HUES64 (cell line): ENCODE measurements at regions not wholly inside any gene's neighbourhood (a gene's known extent, or its start where the extent isn't known, plus 50 kb on each side); places are given as distances from the start of the nearest gene placed in this dataset.
A peak's percentile ranks its signal among the peaks of the same experiment; 100 is the strongest.

Source experiments
- H3K27ac ChIP-seq: 2 replicates; pipeline ENCODE4 v1.7.0; 2013; ENCODE audit warnings: low read depth, low read length, inconsistent platforms
- H3K27me3 ChIP-seq: 2 replicates; pipeline ENCODE4 v1.6.1; 2013; ENCODE audit warnings: mild to moderate bottlenecking, low read length; ENCODE audit not compliant: insufficient read depth
- H3K36me3 ChIP-seq: 2 replicates; pipeline ENCODE4 v1.6.1; 2013; ENCODE audit warnings: mild to moderate bottlenecking, low read length; ENCODE audit not compliant: insufficient read depth
- H3K4me1 ChIP-seq: 2 replicates; pipeline ENCODE4 v1.6.1; 2013; ENCODE audit warnings: mild to moderate bottlenecking, low read length, moderate library complexity; ENCODE audit not compliant: insufficient read depth
- H3K4me3 ChIP-seq: 2 replicates; pipeline ENCODE4 v1.5.1; 2013; ENCODE audit warnings: mild to moderate bottlenecking, low read length, moderate library complexity
- H3K9ac ChIP-seq: 2 replicates; pipeline ENCODE4 v1.6.1; 2013; ENCODE audit warnings: mild to moderate bottlenecking, low read depth, low read length
- H3K9me3 ChIP-seq: 2 replicates; pipeline ENCODE4 v1.6.1; 2013; ENCODE audit warnings: low read depth, low read length; ENCODE audit not compliant: insufficient read depth
- WGBS: fragments of 150-250, 120-280 bp; methylation state at CpG from one replicate; pipeline ENCODE4 v1.1.7; 2013; ENCODE audit warnings: missing lambda C conversion rate; 5-methylcytosine and 5-hydroxymethylcytosine counted together

GRCh38 chr2:67919490-67919889, 143.3 kb downstream of the C1D start:
- Histone ChIP-seq H3K9me3 (no peaks in the 10 kb centered on the region), H3K9ac (no peak overlapping the region), H3K27ac (no peak overlapping the region), H3K27me3 (no peaks in the 10 kb centered on the region), H3K36me3 (no peaks in the 10 kb centered on the region), H3K4me3 (no peak overlapping the region), H3K4me1 (peaks cover 21% of the 10 kb centered on the region)
- WGBS = 100% methylated on average over 1 of the region's 1 CpG

DNA sequence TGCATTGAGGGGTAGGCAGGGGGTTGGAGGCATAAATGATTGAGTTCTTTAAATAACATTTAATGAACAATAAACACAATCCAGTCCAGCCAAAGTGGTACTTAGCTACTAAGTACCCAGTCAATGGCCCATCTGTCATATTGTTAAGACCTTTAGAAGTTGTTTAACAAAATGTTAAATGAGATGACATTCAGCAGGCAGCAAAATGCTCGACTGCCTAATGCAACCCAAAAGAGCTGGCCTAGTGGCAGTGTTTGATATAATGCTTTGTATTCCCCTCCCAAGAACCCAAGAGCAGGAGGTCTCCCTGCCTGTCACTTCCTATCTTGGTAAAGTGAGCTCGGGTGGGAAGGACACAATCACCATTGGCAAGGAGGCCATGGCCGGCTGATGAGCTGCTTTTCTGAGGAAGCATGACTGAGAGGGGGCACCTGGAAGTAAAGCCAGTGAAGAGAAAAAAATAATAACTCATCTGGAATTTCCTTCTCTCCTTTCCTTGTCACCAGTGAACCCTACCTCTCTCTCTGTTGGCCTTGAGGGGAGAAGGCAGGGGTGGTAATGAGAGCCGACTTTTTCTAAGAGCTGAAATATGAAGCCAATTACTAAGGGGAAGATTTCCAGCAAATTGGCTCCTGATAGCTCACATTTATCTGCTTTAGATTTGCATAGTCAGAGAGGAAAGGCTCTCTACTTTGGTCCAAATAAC, 140.6 kb downstream of the C1D start:
- Histone ChIP-seq H3K4me1 (peaks cover 28% of the 10 kb centered on the region), H3K27me3 (no peaks in the 10 kb centered on the region), H3K9ac (no peak overlapping the region), H3K36me3 (no peaks in the 10 kb centered on the region), H3K9me3 (no peaks in the 10 kb centered on the region), H3K4me3 (no peak overlapping the region), H3K27ac (no peak overlapping the region)
- WGBS = 76% methylated on average over 4 of the region's 4 CpGs

GRCh38 chr2:67923696-67924095, 139.1 kb downstream of the C1D start:
- Histone ChIP-seq H3K27me3 (no peaks in the 10 kb centered on the region), H3K27ac (no peak overlapping the region), H3K9ac (no peak overlapping the region), H3K9me3 (no peaks in the 10 kb centered on the region), H3K36me3 (no peaks in the 10 kb centered on the region), H3K4me1 (peaks cover 42% of the 10 kb centered on the region), H3K4me3 (no peak overlapping the region)
- whole genome bisulfite sequencing = 84% methylated on average over 4 of the region's 4 CpGs

DNA sequence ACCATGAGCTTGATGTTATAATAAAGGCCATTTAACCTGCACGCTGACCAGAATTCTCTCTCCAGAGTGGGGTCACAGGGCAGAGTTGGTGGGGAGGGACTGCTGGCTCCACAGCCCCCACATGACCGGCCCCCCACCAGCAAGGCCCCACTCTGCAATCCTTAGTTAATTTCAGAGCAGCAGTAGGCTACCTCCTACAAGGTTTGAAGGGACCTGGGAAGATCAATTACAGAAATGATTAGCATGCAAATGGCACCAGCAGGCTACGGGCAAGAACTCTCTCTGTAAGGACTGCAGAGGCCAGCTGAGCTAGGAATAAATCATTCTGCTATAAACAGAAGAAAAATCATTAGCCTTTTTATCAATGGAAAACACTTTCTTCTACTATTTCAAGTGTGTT, 135.3 kb downstream of the C1D start:
- Histone ChIP-seq H3K27ac (peak overlapping the region; percentile 55; the same call in 1 of the 2 replicates), H3K36me3 (no peaks in the 10 kb centered on the region), H3K9me3 (no peaks in the 10 kb centered on the region), H3K9ac (no peak overlapping the region), H3K4me1 (peaks cover 45% of the 10 kb centered on the region), H3K27me3 (no peaks in the 10 kb centered on the region), H3K4me3 (peak overlapping the region; percentile 22)
- WGBS = 10% methylated on average over 3 of the region's 3 CpGs

- no peak overlapping the region for H3K9ac ChIP-seq
- H3K4me3 ChIP-seq = no peak overlapping the region
- peak overlapping the region; percentile 58; the same call in 1 of the 2 replicates for H3K27ac ChIP-seq
- 16% methylated on average over 3 of the region's 3 CpGs for whole genome bisulfite sequencing
- peaks cover 42% of the 10 kb centered on the region for H3K4me1 ChIP-seq
- H3K9me3 ChIP-seq = no peaks in the 10 kb centered on the region
- no peaks in the 10 kb centered on the region for H3K36me3 ChIP-seq
- H3K27me3 ChIP-seq = no peaks in the 10 kb centered on the region
Observed at GRCh38 chr2:67930156-67930555, 132.6 kb downstream of the C1D start.

- 100% methylated on average over 2 of the region's 3 CpGs for WGBS
- Histone ChIP-seq H3K4me1 (no peaks in the 10 kb centered on the region), H3K9ac (no peak overlapping the region), H3K27me3 (no peaks in the 10 kb centered on the region), H3K9me3 (no peaks in the 10 kb centered on the region), H3K36me3 (no peaks in the 10 kb centered on the region), H3K27ac (no peak overlapping the region), H3K4me3 (no peak overlapping the region)
Observed at GRCh38 chr2:67936969-67937368, 125.8 kb downstream of the C1D start.

- Histone ChIP-seq H3K4me3 (no peak overlapping the region), H3K27me3 (no peaks in the 10 kb centered on the region), H3K27ac (no peak overlapping the region), H3K9me3 (no peaks in the 10 kb centered on the region; the same call in 1 of the 2 replicates), H3K9ac (no peak overlapping the region), H3K4me1 (no peaks in the 10 kb centered on the region), H3K36me3 (no peaks in the 10 kb centered on the region)
- 91% methylated on average over 2 of the region's 2 CpGs for WGBS
Observed at GRCh38 chr2:67938053-67938452, 124.8 kb downstream of the C1D start.

DNA sequence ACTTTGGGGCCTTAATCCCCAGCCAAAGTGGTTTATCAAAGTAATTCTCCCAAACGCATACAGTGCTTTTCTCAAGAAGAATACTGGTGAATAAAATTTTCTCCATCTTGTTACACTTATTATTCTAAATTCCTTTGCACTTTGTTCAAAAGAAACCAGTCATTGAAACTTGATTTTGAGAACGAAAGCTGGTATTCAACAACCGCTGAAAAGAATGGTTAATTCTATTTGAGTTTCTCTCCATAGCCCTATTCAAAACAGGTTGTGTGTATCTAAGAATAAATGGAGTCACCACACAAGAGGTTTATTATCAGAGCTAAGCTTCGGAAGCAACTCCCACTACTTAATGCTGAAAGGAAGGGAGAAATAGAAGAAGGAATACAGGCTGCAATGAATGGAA, 117.7 kb downstream of the C1D start:
- no peak overlapping the region for H3K4me3 ChIP-seq
- WGBS = 87% methylated on average over 4 of the region's 4 CpGs
- no peaks in the 10 kb centered on the region; the same call in 1 of the 2 replicates for H3K9me3 ChIP-seq
- no peak overlapping the region for H3K9ac ChIP-seq
- no peak overlapping the region for H3K27ac ChIP-seq
- H3K27me3 ChIP-seq = no peaks in the 10 kb centered on the region
- no peaks in the 10 kb centered on the region for H3K36me3 ChIP-seq
- peaks cover 7% of the 10 kb centered on the region; the same call in 1 of the 2 replicates for H3K4me1 ChIP-seq

- H3K27ac ChIP-seq = no peak overlapping the region
- no peak overlapping the region for H3K4me3 ChIP-seq
- H3K36me3 ChIP-seq = no peaks in the 10 kb centered on the region
- H3K27me3 ChIP-seq = no peaks in the 10 kb centered on the region
- H3K9me3 ChIP-seq = no peaks in the 10 kb centered on the region; the same call in 1 of the 2 replicates
- WGBS = 84% methylated on average over 4 of the region's 4 CpGs
- peaks cover 7% of the 10 kb centered on the region; the same call in 1 of the 2 replicates for H3K4me1 ChIP-seq
- no peak overlapping the region for H3K9ac ChIP-seq
Observed at GRCh38 chr2:67945940-67946339, 116.9 kb downstream of the C1D start.

DNA sequence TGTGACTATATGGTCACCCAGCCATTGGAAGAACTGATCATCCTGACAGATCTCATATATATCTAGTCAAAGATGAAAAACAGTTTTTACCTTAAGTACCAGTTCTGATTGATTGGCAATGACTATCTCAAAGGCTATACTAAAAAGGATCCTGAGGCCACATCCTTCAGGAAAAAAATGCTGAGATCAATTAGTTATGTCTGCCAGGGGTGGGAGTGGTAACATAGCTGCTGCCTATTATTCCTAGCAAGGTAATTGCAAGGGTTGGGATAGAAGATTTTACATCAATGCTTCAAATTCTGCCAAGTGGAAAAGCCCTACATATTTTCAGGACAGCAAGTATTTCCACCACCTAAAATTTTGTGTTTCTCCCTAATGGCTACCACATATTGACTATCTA, 114.7 kb downstream of the C1D start:
- Histone ChIP-seq H3K4me1 (peaks cover 7% of the 10 kb centered on the region; the same call in 1 of the 2 replicates), H3K27ac (no peak overlapping the region), H3K9ac (no peak overlapping the region), H3K9me3 (no peaks in the 10 kb centered on the region; the same call in 1 of the 2 replicates), H3K4me3 (no peak overlapping the region), H3K27me3 (no peaks in the 10 kb centered on the region), H3K36me3 (no peaks in the 10 kb centered on the region)

DNA sequence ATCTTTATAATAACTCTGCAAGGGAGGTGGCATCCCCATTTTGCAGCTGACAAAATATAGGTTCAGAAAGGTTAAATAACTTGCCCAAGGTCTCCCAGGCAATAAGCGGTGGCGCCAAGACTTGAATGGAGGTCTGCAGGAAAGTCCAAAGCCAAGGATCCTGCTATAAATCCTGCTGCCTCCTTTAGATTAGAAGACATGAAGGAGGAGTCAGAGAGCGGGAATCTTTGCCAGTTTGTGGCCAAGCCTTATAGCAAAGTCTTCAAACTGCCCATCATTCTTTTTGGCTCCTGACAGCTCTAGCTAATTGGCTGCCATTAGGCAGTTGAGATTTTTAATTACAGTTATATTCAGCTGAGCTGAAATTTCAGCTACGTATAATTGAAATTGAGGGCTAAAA, 114.3 kb downstream of the C1D start:
- no peak overlapping the region for H3K4me3 ChIP-seq
- H3K27me3 ChIP-seq = no peaks in the 10 kb centered on the region
- WGBS = 94% methylated on average over 4 of the region's 4 CpGs
- peaks cover 7% of the 10 kb centered on the region; the same call in 1 of the 2 replicates for H3K4me1 ChIP-seq
- no peaks in the 10 kb centered on the region for H3K9me3 ChIP-seq
- H3K27ac ChIP-seq = no peak overlapping the region
- no peaks in the 10 kb centered on the region for H3K36me3 ChIP-seq
- no peak overlapping the region for H3K9ac ChIP-seq

GRCh38 chr2:67950018-67950417, 112.8 kb downstream of the C1D start:
- Histone ChIP-seq H3K27me3 (no peaks in the 10 kb centered on the region), H3K9ac (no peak overlapping the region), H3K4me1 (peaks cover 7% of the 10 kb centered on the region; the same call in 1 of the 2 replicates), H3K27ac (no peak overlapping the region), H3K4me3 (no peak overlapping the region), H3K9me3 (no peaks in the 10 kb centered on the region), H3K36me3 (no peaks in the 10 kb centered on the region)
- WGBS = 98% methylated on average over 2 of the region's 2 CpGs
